HEK293 (cell line): ENCODE measurements at regions not wholly inside any gene's neighbourhood (a gene's known extent, or its start where the extent isn't known, plus 50 kb on each side); places are given as distances from the start of the nearest gene placed in this dataset.

Experiments
- CTCF ChIA-PET: fragments of 350-600 bp; formaldehyde crosslinking; extraction: SDS; loops from one replicate; lab custom pipeline; 2021; ENCODE audit warnings: antibody characterized with exemption; lab: Yijun Ruan, JAX
- POLR2A ChIA-PET: fragments of 300-600 bp; formaldehyde crosslinking; extraction: SDS; loops from one replicate; lab custom pipeline; 2020; ENCODE audit warnings: antibody characterized with exemption, inconsistent platforms; lab: Yijun Ruan, JAX
- H3K27ac ChIP-seq: fragments of 200-500 bp; sonication (Bioruptor generic); 2 replicates; pipeline ENCODE4 v1.5.1; 2014; ENCODE audit warnings: low read depth, low read length, control low read depth, inconsistent platforms; ENCODE audit errors: extremely low read depth
- H3K36me3 ChIP-seq, 2 experiments: fragments of 200-500 bp in 1 of 2; sonication (Bioruptor generic) in 1 of 2; 1 replicate in 1 of 2; 2 replicates in 1 of 2; pipeline ENCODE4 v1.5.1; 2014 to 2017; ENCODE audit warnings: inconsistent platforms in 2 of 2, low read length in 2 of 2; ENCODE audit not compliant: control insufficient read depth in 2 of 2, insufficient read depth in 1 of 2
- H3K4me1 ChIP-seq: fragments of 200-500 bp; sonication (Bioruptor generic); 2 replicates; pipeline ENCODE4 v1.5.1; 2014; ENCODE audit warnings: mild to moderate bottlenecking, low read length, inconsistent platforms; ENCODE audit not compliant: control insufficient read depth, insufficient read depth
- H3K4me3 ChIP-seq: 2 replicates; pipeline ENCODE4 v1.5.1; 2011; ENCODE audit warnings: low read depth, mild to moderate bottlenecking, control low read depth, low read length, moderate library complexity
- H3K9me3 ChIP-seq: fragments of 200-500 bp; sonication (Bioruptor generic); 2 replicates; pipeline ENCODE4 v1.5.1; 2014; ENCODE audit warnings: low read depth, low read length, inconsistent platforms; ENCODE audit not compliant: control insufficient read depth, insufficient read depth
- GFI1B ChIP-seq: fragments of 450-650 bp; formaldehyde crosslinking; IDR thresholded peaks from 2 replicates; pipeline ENCODE4 v1.5.1; 2016; ENCODE audit warnings: missing biosample characterization, missing genetic modification characterization
- GLI4 ChIP-seq: fragments of 450-650 bp; formaldehyde crosslinking; IDR thresholded peaks from 2 replicates; pipeline ENCODE4 v1.5.1; 2016; ENCODE audit warnings: missing biosample characterization, missing genetic modification characterization
- HOXD13 ChIP-seq: sonication (generic); formaldehyde crosslinking; IDR thresholded peaks from 2 replicates; pipeline ENCODE4 v1.8.0; 2022; ENCODE audit warnings: missing genetic modification reagents, borderline replicate concordance
- MYNN ChIP-seq: fragments of 450-650 bp; formaldehyde crosslinking; IDR thresholded peaks from 2 replicates; pipeline ENCODE4 v1.5.1; 2016; ENCODE audit warnings: missing biosample characterization, missing genetic modification characterization, borderline replicate concordance
- OSR2 ChIP-seq: fragments of 450-650 bp; formaldehyde crosslinking; IDR thresholded peaks from 2 replicates; pipeline ENCODE4 v1.5.1; 2016; ENCODE audit warnings: missing biosample characterization, missing genetic modification characterization
- PRDM2 ChIP-seq: fragments of 450-650 bp; formaldehyde crosslinking; IDR thresholded peaks from 2 replicates; pipeline ENCODE4 v1.5.1; 2016; ENCODE audit warnings: missing biosample characterization, missing genetic modification characterization, borderline replicate concordance
- SP2 ChIP-seq: fragments of 450-650 bp; formaldehyde crosslinking; IDR thresholded peaks from 2 replicates; pipeline ENCODE4 v1.5.1; 2016; ENCODE audit warnings: missing biosample characterization, missing genetic modification characterization
- ZBTB7A ChIP-seq: fragments of 450-650 bp; formaldehyde crosslinking; IDR thresholded peaks from 2 replicates; pipeline ENCODE4 v1.5.1; 2016; ENCODE audit warnings: low read depth, missing biosample characterization, missing genetic modification characterization
- ZNF121 ChIP-seq: fragments of 450-650 bp; formaldehyde crosslinking; IDR thresholded peaks from 2 replicates; pipeline ENCODE4 v1.5.1; 2016; ENCODE audit warnings: missing biosample characterization, missing genetic modification characterization
- ZNF140 ChIP-seq: fragments of 450-650 bp; formaldehyde crosslinking; IDR thresholded peaks from 2 replicates; pipeline ENCODE4 v1.5.1; 2016; ENCODE audit warnings: missing biosample characterization, missing genetic modification characterization
- ZNF19 ChIP-seq: fragments of 450-650 bp; formaldehyde crosslinking; IDR thresholded peaks from 2 replicates; pipeline ENCODE4; 2016; ENCODE audit warnings: missing biosample characterization, missing genetic modification characterization, low read depth
- ZNF2 ChIP-seq: fragments of 450-650 bp; formaldehyde crosslinking; IDR thresholded peaks from 2 replicates; pipeline ENCODE4 v1.5.1; 2016; ENCODE audit warnings: missing biosample characterization, missing genetic modification characterization
- ZNF202 ChIP-seq: fragments of 450-650 bp; formaldehyde crosslinking; IDR thresholded peaks from 2 replicates; pipeline ENCODE4 v1.5.1; 2016; ENCODE audit warnings: missing biosample characterization, missing genetic modification characterization, borderline replicate concordance
- ZNF302 ChIP-seq: fragments of 450-650 bp; formaldehyde crosslinking; IDR thresholded peaks from 2 replicates; pipeline ENCODE4 v1.5.1; 2016; ENCODE audit warnings: missing biosample characterization, missing genetic modification characterization, low read depth
- ZNF37A ChIP-seq: fragments of 450-650 bp; IDR thresholded peaks from 2 replicates; pipeline ENCODE4 v1.5.1; 2018; ENCODE audit warnings: missing biosample characterization, missing genetic modification characterization
- ZNF404 ChIP-seq: fragments of 450-650 bp; formaldehyde crosslinking; IDR thresholded peaks from 2 replicates; pipeline ENCODE4 v1.5.1; 2017; ENCODE audit warnings: missing biosample characterization, missing genetic modification characterization
- ZNF501 ChIP-seq: fragments of 450-650 bp; formaldehyde crosslinking; IDR thresholded peaks from 2 replicates; pipeline ENCODE4 v1.5.1; 2016; ENCODE audit warnings: missing biosample characterization, missing genetic modification characterization
- ZNF544 ChIP-seq: fragments of 450-650 bp; formaldehyde crosslinking; IDR thresholded peaks from 2 replicates; pipeline ENCODE4 v1.5.0; 2017; ENCODE audit warnings: missing biosample characterization, missing genetic modification characterization
- ZNF560 ChIP-seq: fragments of 450-650 bp; formaldehyde crosslinking; IDR thresholded peaks from 2 replicates; pipeline ENCODE4 v1.5.1; 2017; ENCODE audit warnings: missing biosample characterization, missing genetic modification characterization, borderline replicate concordance
- ZNF561 ChIP-seq: fragments of 450-650 bp; IDR thresholded peaks from 2 replicates; pipeline ENCODE4 v1.5.1; 2018; ENCODE audit warnings: missing biosample characterization, missing genetic modification characterization, borderline replicate concordance
- ZNF623 ChIP-seq: fragments of 450-650 bp; formaldehyde crosslinking; IDR thresholded peaks from 2 replicates; pipeline ENCODE4 v1.5.1; 2016; ENCODE audit warnings: missing biosample characterization, missing genetic modification characterization
- ZNF785 ChIP-seq: fragments of 450-650 bp; formaldehyde crosslinking; IDR thresholded peaks from 2 replicates; pipeline ENCODE4 v1.5.1; 2016; ENCODE audit warnings: missing biosample characterization, missing genetic modification characterization
- ZSCAN16 ChIP-seq: fragments of 450-650 bp; formaldehyde crosslinking; IDR thresholded peaks from 2 replicates; pipeline ENCODE4 v1.5.1; 2016; ENCODE audit warnings: missing biosample characterization, missing genetic modification characterization
- TF ChIP-seq, protein P1 (sequence below): fragments of 450-650 bp; formaldehyde crosslinking; IDR thresholded peaks from 2 replicates; pipeline ENCODE4 v1.5.1; 2017; ENCODE audit warnings: missing biosample characterization, missing genetic modification characterization
- TF ChIP-seq, protein P2 (sequence below): fragments of 450-650 bp; formaldehyde crosslinking; IDR thresholded peaks from 2 replicates; pipeline ENCODE4 v1.5.1; 2016; ENCODE audit warnings: missing biosample characterization, missing genetic modification characterization
- TF ChIP-seq, protein P3 (sequence below): fragments of 450-650 bp; formaldehyde crosslinking; IDR thresholded peaks from 2 replicates; pipeline ENCODE4 v1.5.1; 2016; ENCODE audit warnings: missing biosample characterization, missing genetic modification characterization
- TF ChIP-seq, protein P4 (sequence below): fragments of 450-650 bp; formaldehyde crosslinking; IDR thresholded peaks from 2 replicates; pipeline ENCODE4 v1.5.1; 2016; ENCODE audit warnings: missing biosample characterization, missing genetic modification characterization
- TF ChIP-seq, protein P5 (sequence below): fragments of 450-650 bp; formaldehyde crosslinking; IDR thresholded peaks from 2 replicates; pipeline ENCODE4 v1.5.1; 2016; ENCODE audit warnings: missing biosample characterization, missing genetic modification characterization

DNA sequence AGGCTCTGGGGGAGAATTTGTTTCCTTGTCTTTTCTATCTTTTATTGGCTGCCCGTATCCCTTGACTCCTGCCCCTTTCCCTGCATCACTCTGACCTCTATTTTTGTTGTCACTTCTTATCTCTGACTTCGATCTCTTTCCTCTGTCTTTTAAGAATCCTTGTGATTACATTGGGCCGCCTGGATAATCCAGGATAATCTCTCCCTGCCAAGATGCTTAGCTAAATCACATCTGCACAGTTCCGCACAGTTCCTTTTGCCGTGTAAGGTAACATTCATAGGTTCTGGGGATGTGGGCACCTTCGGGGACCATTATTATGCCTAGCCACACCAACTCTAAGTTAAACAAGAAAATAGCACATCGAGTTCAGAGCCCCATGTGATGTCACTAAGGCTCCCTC, 103.0 kb upstream of the DPPA4 start (continued):
- TF ChIP-seq ZNF501 (no peak), ZNF544 (no peak), GFI1B (no peak), PRDM2 (no peak), ZNF19 (tag by site-specific recombination) (no peak), ZNF302 (tag by site-specific recombination) (no peak), SP2 (tag by site-specific recombination) (no peak), ZBTB7A (tag by site-specific recombination) (no peak), ZNF785 (no peak), ZNF140 (no peak), ZNF37A (tag by site-specific recombination) (no peak), HOXD13 (CRISPR knock-in tag) (no peak)
- TF ChIP-seq, protein P1, sequence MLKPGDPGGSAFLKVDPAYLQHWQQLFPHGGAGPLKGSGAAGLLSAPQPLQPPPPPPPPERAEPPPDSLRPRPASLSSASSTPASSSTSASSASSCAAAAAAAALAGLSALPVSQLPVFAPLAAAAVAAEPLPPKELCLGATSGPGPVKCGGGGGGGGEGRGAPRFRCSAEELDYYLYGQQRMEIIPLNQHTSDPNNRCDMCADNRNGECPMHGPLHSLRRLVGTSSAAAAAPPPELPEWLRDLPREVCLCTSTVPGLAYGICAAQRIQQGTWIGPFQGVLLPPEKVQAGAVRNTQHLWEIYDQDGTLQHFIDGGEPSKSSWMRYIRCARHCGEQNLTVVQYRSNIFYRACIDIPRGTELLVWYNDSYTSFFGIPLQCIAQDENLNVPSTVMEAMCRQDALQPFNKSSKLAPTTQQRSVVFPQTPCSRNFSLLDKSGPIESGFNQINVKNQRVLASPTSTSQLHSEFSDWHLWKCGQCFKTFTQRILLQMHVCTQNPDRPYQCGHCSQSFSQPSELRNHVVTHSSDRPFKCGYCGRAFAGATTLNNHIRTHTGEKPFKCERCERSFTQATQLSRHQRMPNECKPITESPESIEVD (tag by site-specific recombination), result no peak
- TF ChIP-seq, protein P2, sequence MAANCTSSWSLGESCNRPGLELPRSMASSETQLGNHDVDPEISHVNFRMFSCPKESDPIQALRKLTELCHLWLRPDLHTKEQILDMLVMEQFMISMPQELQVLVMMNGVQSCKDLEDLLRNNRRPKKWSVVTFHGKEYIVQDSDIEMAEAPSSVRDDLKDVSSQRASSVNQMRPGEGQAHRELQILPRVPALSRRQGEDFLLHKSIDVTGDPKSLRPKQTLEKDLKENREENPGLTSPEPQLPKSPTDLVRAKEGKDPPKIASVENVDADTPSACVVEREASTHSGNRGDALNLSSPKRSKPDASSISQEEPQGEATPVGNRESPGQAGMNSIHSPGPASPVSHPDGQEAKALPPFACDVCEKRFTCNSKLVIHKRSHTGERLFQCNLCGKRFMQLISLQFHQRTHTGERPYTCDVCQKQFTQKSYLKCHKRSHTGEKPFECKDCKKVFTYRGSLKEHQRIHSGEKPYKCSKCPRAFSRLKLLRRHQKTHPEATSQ, result no peak

GRCh38 chr3:109432833-109433232, 95.5 kb upstream of the DPPA4 start:
- no peak overlapping the region for H3K4me3 ChIP-seq
- no peaks in the 10 kb centered on the region for H3K9me3 ChIP-seq
- ChIA-PET POLR2A (no interaction called here), CTCF (no interaction called here)
- H3K36me3 ChIP-seq, result no peaks in the 10 kb centered on the region
- H3K27ac ChIP-seq, result no peak overlapping the region
- H3K4me1 ChIP-seq, result no peaks in the 10 kb centered on the region
- TF ChIP-seq OSR2 (tag by site-specific recombination), result no peak
- TF ChIP-seq ZNF404 (tag by site-specific recombination), result no peak
- TF ChIP-seq, protein P3, sequence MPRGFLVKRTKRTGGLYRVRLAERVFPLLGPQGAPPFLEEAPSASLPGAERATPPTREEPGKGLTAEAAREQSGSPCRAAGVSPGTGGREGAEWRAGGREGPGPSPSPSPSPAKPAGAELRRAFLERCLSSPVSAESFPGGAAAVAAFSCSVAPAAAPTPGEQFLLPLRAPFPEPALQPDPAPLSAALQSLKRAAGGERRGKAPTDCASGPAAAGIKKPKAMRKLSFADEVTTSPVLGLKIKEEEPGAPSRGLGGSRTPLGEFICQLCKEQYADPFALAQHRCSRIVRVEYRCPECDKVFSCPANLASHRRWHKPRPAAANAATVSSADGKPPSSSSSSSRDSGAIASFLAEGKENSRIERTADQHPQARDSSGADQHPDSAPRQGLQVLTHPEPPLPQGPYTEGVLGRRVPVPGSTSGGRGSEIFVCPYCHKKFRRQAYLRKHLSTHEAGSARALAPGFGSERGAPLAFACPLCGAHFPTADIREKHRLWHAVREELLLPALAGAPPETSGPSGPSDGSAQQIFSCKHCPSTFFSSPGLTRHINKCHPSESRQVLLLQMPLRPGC, result no peak
- TF ChIP-seq MYNN (tag by site-specific recombination), result no peak
- TF ChIP-seq ZNF121 (tag by site-specific recombination), result no peak
- TF ChIP-seq ZBTB7A (tag by site-specific recombination), result no peak
- TF ChIP-seq ZSCAN16 (tag by site-specific recombination), result no peak
- TF ChIP-seq, protein P4, sequence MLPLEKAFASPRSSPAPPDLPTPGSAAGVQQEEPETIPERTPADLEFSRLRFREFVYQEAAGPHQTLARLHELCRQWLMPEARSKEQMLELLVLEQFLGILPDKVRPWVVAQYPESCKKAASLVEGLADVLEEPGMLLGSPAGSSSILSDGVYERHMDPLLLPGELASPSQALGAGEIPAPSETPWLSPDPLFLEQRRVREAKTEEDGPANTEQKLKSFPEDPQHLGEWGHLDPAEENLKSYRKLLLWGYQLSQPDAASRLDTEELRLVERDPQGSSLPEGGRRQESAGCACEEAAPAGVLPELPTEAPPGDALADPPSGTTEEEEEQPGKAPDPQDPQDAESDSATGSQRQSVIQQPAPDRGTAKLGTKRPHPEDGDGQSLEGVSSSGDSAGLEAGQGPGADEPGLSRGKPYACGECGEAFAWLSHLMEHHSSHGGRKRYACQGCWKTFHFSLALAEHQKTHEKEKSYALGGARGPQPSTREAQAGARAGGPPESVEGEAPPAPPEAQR (tag by site-specific recombination), result no peak
- TF ChIP-seq ZNF623 (tag by site-specific recombination), result no peak
- TF ChIP-seq, protein P5, sequence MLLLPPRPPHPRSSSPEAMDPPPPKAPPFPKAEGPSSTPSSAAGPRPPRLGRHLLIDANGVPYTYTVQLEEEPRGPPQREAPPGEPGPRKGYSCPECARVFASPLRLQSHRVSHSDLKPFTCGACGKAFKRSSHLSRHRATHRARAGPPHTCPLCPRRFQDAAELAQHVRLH (tag by site-specific recombination), result no peak
- TF ChIP-seq ZNF202 (tag by site-specific recombination), result no peak
- TF ChIP-seq ZNF561 (tag by site-specific recombination), result no peak
- no peak for TF ChIP-seq ZNF560
- TF ChIP-seq ZNF2 (tag by site-specific recombination), result no peak
- no peak for TF ChIP-seq GLI4
